IPS-20b (cell line): ENCODE measurements at regions not wholly inside any gene's neighbourhood (a gene's known extent, or its start where the extent isn't known, plus 50 kb on each side); places are given as distances from the start of the nearest gene placed in this dataset.

Experiments used
- H3K27ac ChIP-seq: one replicate; pipeline ENCODE4 v1.5.1; 2013; ENCODE audit warnings: low read length
- H3K27me3 ChIP-seq: 2 replicates; pipeline ENCODE4 v1.6.1; 2013; ENCODE audit warnings: mild to moderate bottlenecking, low read length, inconsistent platforms; ENCODE audit not compliant: insufficient read depth
- H3K36me3 ChIP-seq: 2 replicates; pipeline ENCODE4 v1.6.1; 2013; ENCODE audit warnings: low read depth, mild to moderate bottlenecking, inconsistent platforms, low read length, moderate library complexity; ENCODE audit not compliant: insufficient read depth
- H3K4me1 ChIP-seq: 2 replicates; pipeline ENCODE4 v1.6.1; 2013; ENCODE audit warnings: mild to moderate bottlenecking, control low read depth, inconsistent platforms, low read length, moderate library complexity; ENCODE audit not compliant: insufficient read depth
- H3K4me3 ChIP-seq: 2 replicates; pipeline ENCODE4 v1.5.1; 2013; ENCODE audit warnings: mild to moderate bottlenecking, low read length, inconsistent platforms
- H3K9ac ChIP-seq: 2 replicates; pipeline ENCODE4 v1.6.1; 2013; ENCODE audit warnings: low read depth, mild to moderate bottlenecking, inconsistent platforms, low read length, moderate library complexity
- H3K9me3 ChIP-seq: 2 replicates; pipeline ENCODE4 v1.6.1; 2013; ENCODE audit warnings: mild to moderate bottlenecking, low read depth, low read length, inconsistent platforms; ENCODE audit not compliant: insufficient read depth

- no peak overlapping the region for H3K27ac ChIP-seq
- H3K36me3 ChIP-seq = no peaks in the 10 kb centered on the region
- H3K4me3 ChIP-seq = no peak overlapping the region
- H3K9ac ChIP-seq = no peak overlapping the region
- peaks cover 9% of the 10 kb centered on the region; the same call in 1 of the 2 replicates for H3K4me1 ChIP-seq
- no peaks in the 10 kb centered on the region for H3K27me3 ChIP-seq
- peaks cover 13% of the 10 kb centered on the region; the same call in 1 of the 2 replicates for H3K9me3 ChIP-seq
Measured at GRCh38 chr4:11640584-11640983, 211.9 kb upstream of the HS3ST1 start.

DNA sequence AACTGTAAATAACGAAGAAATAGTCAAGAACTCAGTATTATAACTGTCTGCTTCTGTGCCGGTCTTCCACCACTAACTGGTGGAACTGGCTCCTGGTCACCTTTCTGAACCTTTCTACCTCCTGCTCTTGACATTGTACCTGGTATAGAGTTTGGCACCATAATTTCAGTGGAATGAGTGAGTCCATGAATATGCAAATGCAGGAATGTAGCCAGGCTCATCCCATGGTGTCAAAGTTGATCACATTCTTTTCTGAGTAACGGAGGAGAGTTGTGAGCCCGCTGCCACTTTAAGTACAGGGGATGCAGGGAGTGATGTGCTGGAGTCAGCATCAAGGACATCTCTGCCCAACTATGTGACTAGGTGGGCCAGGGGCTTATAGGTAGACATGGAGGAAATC, 207.9 kb upstream of the HS3ST1 start:
- H3K9me3 ChIP-seq = peaks cover 13% of the 10 kb centered on the region; the same call in 1 of the 2 replicates
- no peaks in the 10 kb centered on the region for H3K36me3 ChIP-seq
- H3K9ac ChIP-seq = no peak overlapping the region
- H3K27ac ChIP-seq = no peak overlapping the region
- peaks cover 3% of the 10 kb centered on the region; the same call in 1 of the 2 replicates for H3K4me1 ChIP-seq
- no peak overlapping the region for H3K4me3 ChIP-seq
- H3K27me3 ChIP-seq = no peaks in the 10 kb centered on the region

DNA sequence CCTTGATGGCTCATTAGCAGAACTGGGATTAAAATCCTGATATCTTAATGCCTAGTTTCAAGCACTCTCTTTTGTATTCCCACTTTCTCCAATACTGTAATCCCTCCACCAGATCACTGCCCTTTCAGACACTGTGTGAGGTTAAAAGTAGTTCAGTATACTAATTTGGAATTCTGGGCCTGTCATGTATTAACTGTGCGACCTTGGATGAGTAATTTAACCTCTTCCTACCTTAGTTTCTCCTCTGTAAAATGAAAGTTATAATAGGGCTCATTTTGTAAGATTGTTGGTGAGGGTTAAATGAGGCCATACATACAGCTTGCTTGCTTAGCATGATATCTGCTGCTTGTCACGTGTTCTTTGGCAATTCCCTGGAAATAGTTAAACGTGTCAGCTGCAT, 207.3 kb upstream of the HS3ST1 start:
- no peak overlapping the region for H3K9ac ChIP-seq
- H3K9me3 ChIP-seq = peaks cover 13% of the 10 kb centered on the region; the same call in 1 of the 2 replicates
- H3K27me3 ChIP-seq = no peaks in the 10 kb centered on the region
- no peaks in the 10 kb centered on the region for H3K36me3 ChIP-seq
- no peaks in the 10 kb centered on the region for H3K4me1 ChIP-seq
- no peak overlapping the region for H3K27ac ChIP-seq
- no peak overlapping the region for H3K4me3 ChIP-seq

GRCh38 chr4:11635342-11635741, 206.6 kb upstream of the HS3ST1 start:
- Histone ChIP-seq H3K4me3 (no peak overlapping the region), H3K27me3 (no peaks in the 10 kb centered on the region), H3K9me3 (peaks cover 13% of the 10 kb centered on the region; the same call in 1 of the 2 replicates), H3K9ac (no peak overlapping the region), H3K27ac (no peak overlapping the region), H3K36me3 (no peaks in the 10 kb centered on the region), H3K4me1 (no peaks in the 10 kb centered on the region)

DNA sequence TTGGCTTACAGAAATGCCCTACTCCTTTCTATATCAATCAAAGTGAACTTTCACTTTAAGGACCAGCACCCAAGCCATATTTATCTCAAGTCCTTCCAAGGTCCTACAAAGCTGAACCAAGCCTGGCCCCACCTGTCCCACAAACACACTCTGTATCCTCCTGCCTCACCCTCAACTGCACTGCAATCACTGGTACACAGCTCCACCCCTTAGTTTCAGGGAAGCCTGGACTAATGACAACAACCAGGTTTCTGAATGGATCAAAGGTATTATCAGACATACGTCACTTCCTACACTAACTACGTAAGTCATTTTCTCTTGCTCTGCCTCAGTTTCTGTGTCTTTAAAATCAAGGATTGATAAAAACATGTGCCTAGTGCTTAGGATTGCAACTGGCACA, 205.6 kb upstream of the HS3ST1 start:
- H3K36me3 ChIP-seq = no peaks in the 10 kb centered on the region
- no peaks in the 10 kb centered on the region for H3K4me1 ChIP-seq
- no peak overlapping the region for H3K4me3 ChIP-seq
- H3K9ac ChIP-seq = no peak overlapping the region
- no peak overlapping the region for H3K27ac ChIP-seq
- no peaks in the 10 kb centered on the region for H3K27me3 ChIP-seq
- H3K9me3 ChIP-seq = peaks cover 10% of the 10 kb centered on the region; the same call in 1 of the 2 replicates

- no peak overlapping the region for H3K27ac ChIP-seq
- H3K9me3 ChIP-seq = peaks cover 1% of the 10 kb centered on the region; the same call in 1 of the 2 replicates
- no peaks in the 10 kb centered on the region for H3K27me3 ChIP-seq
- H3K4me1 ChIP-seq = no peaks in the 10 kb centered on the region
- H3K4me3 ChIP-seq = no peak overlapping the region
- no peaks in the 10 kb centered on the region for H3K36me3 ChIP-seq
- H3K9ac ChIP-seq = no peak overlapping the region
Measured at GRCh38 chr4:11633430-11633829, 204.7 kb upstream of the HS3ST1 start.

- Histone ChIP-seq H3K36me3 (no peaks in the 10 kb centered on the region), H3K9me3 (no peaks in the 10 kb centered on the region), H3K4me1 (no peaks in the 10 kb centered on the region), H3K9ac (no peak overlapping the region), H3K4me3 (no peak overlapping the region), H3K27ac (no peak overlapping the region), H3K27me3 (no peaks in the 10 kb centered on the region)
Measured at GRCh38 chr4:11632483-11632882, 203.8 kb upstream of the HS3ST1 start.

- Histone ChIP-seq H3K9me3 (no peaks in the 10 kb centered on the region), H3K27me3 (no peaks in the 10 kb centered on the region), H3K4me1 (no peaks in the 10 kb centered on the region), H3K4me3 (no peak overlapping the region), H3K36me3 (no peaks in the 10 kb centered on the region), H3K27ac (no peak overlapping the region), H3K9ac (no peak overlapping the region)
Measured at GRCh38 chr4:11632025-11632424, 203.3 kb upstream of the HS3ST1 start.

GRCh38 chr4:11631416-11631815, 202.7 kb upstream of the HS3ST1 start:
- Histone ChIP-seq H3K9ac (no peak overlapping the region), H3K36me3 (no peaks in the 10 kb centered on the region), H3K4me3 (no peak overlapping the region), H3K9me3 (no peaks in the 10 kb centered on the region), H3K4me1 (no peaks in the 10 kb centered on the region), H3K27me3 (no peaks in the 10 kb centered on the region), H3K27ac (no peak overlapping the region)

DNA sequence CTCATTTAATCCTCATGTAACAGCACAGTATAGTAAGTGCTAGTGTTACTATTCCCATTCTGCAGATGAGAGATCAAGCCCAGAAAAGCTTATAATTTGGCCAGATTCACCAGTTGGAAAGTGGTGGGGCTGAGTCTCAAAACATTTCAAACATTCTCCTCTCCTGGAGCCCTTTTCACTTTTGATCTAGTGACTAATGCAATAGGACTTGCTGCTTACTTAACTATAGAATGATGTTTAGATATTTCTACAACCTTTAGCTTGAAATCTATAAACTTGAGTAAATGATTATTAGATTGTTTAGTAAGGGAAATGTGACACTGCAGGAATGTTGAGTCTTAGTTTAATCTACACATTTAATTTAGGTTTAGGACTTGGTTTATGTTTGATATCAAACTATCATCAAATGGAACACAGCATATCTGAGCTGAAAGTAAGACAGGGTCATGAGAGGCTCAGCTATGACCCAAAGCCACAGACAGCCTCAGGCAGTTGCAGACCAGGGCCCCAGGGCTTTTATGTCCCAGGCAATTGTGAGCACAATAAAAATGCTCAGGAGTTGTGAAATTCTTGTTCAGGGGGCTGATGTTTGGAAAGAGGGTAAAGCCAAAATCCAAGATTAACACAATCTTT, 199.5 kb upstream of the HS3ST1 start:
- H3K4me1 ChIP-seq = no peaks in the 10 kb centered on the region

GRCh38 chr4:11626066-11626465, 197.4 kb upstream of the HS3ST1 start:
- Histone ChIP-seq H3K27me3 (no peaks in the 10 kb centered on the region), H3K9me3 (no peaks in the 10 kb centered on the region), H3K9ac (no peak overlapping the region), H3K27ac (no peak overlapping the region), H3K4me3 (no peak overlapping the region), H3K36me3 (no peaks in the 10 kb centered on the region), H3K4me1 (no peaks in the 10 kb centered on the region)

More for the DNA sequence above, 199.5 kb upstream of the HS3ST1 start:
- H3K9ac ChIP-seq = no peak overlapping the region
- H3K9me3 ChIP-seq = no peaks in the 10 kb centered on the region
- H3K27ac ChIP-seq = no peak overlapping the region
- no peaks in the 10 kb centered on the region for H3K36me3 ChIP-seq
- H3K4me3 ChIP-seq = no peak overlapping the region
- no peaks in the 10 kb centered on the region for H3K27me3 ChIP-seq

- Histone ChIP-seq H3K27ac (no peak overlapping the region), H3K4me3 (no peak overlapping the region), H3K36me3 (no peaks in the 10 kb centered on the region), H3K9me3 (no peaks in the 10 kb centered on the region), H3K27me3 (no peaks in the 10 kb centered on the region), H3K9ac (no peak overlapping the region), H3K4me1 (no peaks in the 10 kb centered on the region)
Measured at GRCh38 chr4:11625211-11625610, 196.5 kb upstream of the HS3ST1 start.
